NCI-H2081 treated with DMSO at 0.1 percent for 48 hours (cell line): ENCODE measurements at regions not wholly inside any gene's neighbourhood (a gene's known extent, or its start where the extent isn't known, plus 50 kb on each side); places are given as distances from the start of the nearest gene placed in this dataset.

Source experiments
- DNase-seq: peaks from one replicate; lab custom pipeline; 2025; lab: John Stamatoyannopoulos, UW

- DNase-seq, result no peak
Observed at GRCh38 chr5:167973126-167973525, 318.3 kb upstream of the WWC1 start.

- no peak for DNase-seq
Observed at GRCh38 chr5:167984951-167985350, 306.5 kb upstream of the WWC1 start.

GRCh38 chr5:167985373-167985772, 306.1 kb upstream of the WWC1 start:
- DNase-seq, result no peak

- no peak for DNase-seq
Observed at GRCh38 chr5:167987490-167988280, 303.8 kb upstream of the WWC1 start.

- DNase-seq, result no peak
Observed at GRCh38 chr5:167992868-167993267, 298.6 kb upstream of the WWC1 start.

- DNase-seq, result no peak
Observed at GRCh38 chr5:167993771-167994170, 297.7 kb upstream of the WWC1 start.

- DNase-seq, result no peak
Observed at GRCh38 chr5:167995844-167996425, 295.5 kb upstream of the WWC1 start.

GRCh38 chr5:167998148-167998767, 293.2 kb upstream of the WWC1 start:
- DNase-seq, result no peak

GRCh38 chr5:167999182-167999581, 292.3 kb upstream of the WWC1 start:
- no peak for DNase-seq

GRCh38 chr5:168001318-168001717, 290.1 kb upstream of the WWC1 start:
- DNase-seq, result no peak

- DNase-seq, result no peak
Observed at GRCh38 chr5:168002116-168002515, 289.3 kb upstream of the WWC1 start.

- no peak for DNase-seq
Observed at GRCh38 chr5:168005093-168005492, 286.4 kb upstream of the WWC1 start.

GRCh38 chr5:168005936-168006335, 285.5 kb upstream of the WWC1 start:
- DNase-seq, result no peak

GRCh38 chr5:168006456-168007130, 284.9 kb upstream of the WWC1 start:
- DNase-seq, result no peak

GRCh38 chr5:168007286-168007685, 284.2 kb upstream of the WWC1 start:
- no peak for DNase-seq

GRCh38 chr5:168008555-168008954, 282.9 kb upstream of the WWC1 start:
- DNase-seq, result no peak

- no peak for DNase-seq
Observed at GRCh38 chr5:168011096-168011495, 280.3 kb upstream of the WWC1 start.

GRCh38 chr5:168012006-168012405, 279.4 kb upstream of the WWC1 start:
- DNase-seq, result no peak

GRCh38 chr5:168013546-168013945, 277.9 kb upstream of the WWC1 start:
- no peak for DNase-seq

GRCh38 chr5:168014433-168015123, 276.9 kb upstream of the WWC1 start:
- no peak for DNase-seq

- DNase-seq, result no peak
Observed at GRCh38 chr5:168015506-168015905, 275.9 kb upstream of the WWC1 start.

GRCh38 chr5:168017313-168017712, 274.1 kb upstream of the WWC1 start:
- no peak for DNase-seq
